GM12891 (cell line): ENCODE measurements at regions not wholly inside any gene's neighbourhood (a gene's known extent, or its start where the extent isn't known, plus 50 kb on each side); places are given as distances from the start of the nearest gene placed in this dataset.

ENCODE experiments used
- POLR2A ChIP-seq: IDR thresholded peaks from 2 replicates; pipeline ENCODE4 v1.6.1; 2011; ENCODE audit warnings: low read depth, low read length, control low read depth
- TAF1 ChIP-seq: IDR thresholded peaks from 2 replicates; pipeline ENCODE4 v1.6.1; 2011; ENCODE audit warnings: low read depth, low read length, control low read depth

- no peak for TF ChIP-seq TAF1
- TF ChIP-seq POLR2A = no peak
Measured at GRCh38 chr1:227372726-227373130, 54.4 kb upstream of the CDC42BPA start.
